ENCODE measurements at regions not wholly inside any gene's neighbourhood (a gene's known extent, or its start where the extent isn't known, plus 50 kb on each side); places are given as distances from the start of the nearest gene placed in this dataset.

DNA sequence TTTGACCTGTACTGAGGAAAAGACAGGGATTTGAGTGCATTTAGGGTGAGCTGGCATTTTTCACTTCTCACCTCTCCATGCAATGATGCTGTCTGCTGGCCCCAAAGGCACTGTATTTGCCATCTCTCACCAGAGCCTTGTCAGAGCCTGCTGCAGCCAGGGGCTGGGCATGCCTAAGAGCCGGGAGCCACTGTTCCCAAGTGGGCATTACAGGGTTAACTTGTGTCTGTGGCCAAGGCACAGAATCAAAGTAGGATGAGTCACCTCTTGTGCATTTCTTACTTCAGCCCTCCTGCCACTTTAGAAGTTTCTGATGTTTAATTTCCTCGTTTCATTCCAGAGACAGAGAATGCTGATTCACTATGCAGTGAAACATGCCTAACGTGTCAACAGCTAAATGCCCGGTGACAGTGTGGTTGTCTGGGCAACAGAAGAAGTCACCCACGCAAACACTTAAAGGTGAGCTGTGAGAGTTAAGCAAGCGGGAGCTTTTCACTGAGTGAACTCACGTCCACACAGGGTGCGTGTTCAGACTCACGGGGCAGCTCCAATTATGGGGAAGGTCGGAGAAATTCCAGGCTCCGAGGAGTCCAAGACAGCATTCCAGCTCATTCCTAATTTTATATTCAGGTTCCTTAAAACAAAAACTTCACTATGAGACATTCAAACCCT, 57.1 kb upstream of the IGFBP3 start:
- H3K36me3 ChIP-seq (ENCODE audit: insufficient read depth): no peaks in the 10 kb centered on the region
- H3K4me2 ChIP-seq: peak overlapping the region; percentile 76
- H4K20me1 ChIP-seq (ENCODE audit: insufficient read depth): no peaks in the 10 kb centered on the region
- peak overlapping the region; percentile 46; the same call in 1 of the 2 replicates for H3K9ac ChIP-seq
- peak overlapping the region; percentile 66 for H3K27ac ChIP-seq
- H2AFZ ChIP-seq (ENCODE audit: low read depth): peak overlapping the region; percentile 63
- H3K79me2 ChIP-seq (ENCODE audit: insufficient read depth, low read depth): no peaks in the 10 kb centered on the region
- TF ChIP-seq, protein P1, sequence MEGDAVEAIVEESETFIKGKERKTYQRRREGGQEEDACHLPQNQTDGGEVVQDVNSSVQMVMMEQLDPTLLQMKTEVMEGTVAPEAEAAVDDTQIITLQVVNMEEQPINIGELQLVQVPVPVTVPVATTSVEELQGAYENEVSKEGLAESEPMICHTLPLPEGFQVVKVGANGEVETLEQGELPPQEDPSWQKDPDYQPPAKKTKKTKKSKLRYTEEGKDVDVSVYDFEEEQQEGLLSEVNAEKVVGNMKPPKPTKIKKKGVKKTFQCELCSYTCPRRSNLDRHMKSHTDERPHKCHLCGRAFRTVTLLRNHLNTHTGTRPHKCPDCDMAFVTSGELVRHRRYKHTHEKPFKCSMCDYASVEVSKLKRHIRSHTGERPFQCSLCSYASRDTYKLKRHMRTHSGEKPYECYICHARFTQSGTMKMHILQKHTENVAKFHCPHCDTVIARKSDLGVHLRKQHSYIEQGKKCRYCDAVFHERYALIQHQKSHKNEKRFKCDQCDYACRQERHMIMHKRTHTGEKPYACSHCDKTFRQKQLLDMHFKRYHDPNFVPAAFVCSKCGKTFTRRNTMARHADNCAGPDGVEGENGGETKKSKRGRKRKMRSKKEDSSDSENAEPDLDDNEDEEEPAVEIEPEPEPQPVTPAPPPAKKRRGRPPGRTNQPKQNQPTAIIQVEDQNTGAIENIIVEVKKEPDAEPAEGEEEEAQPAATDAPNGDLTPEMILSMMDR (conservative IDR thresholded peaks at IDR 0.05; ENCODE audit: low read depth, low read length): no peak
- H3K4me1 ChIP-seq (ENCODE audit: low read depth, poor library complexity, severe bottlenecking): peaks cover 31% of the 10 kb centered on the region
- no peaks in the 10 kb centered on the region for H3K27me3 ChIP-seq (ENCODE audit: insufficient read depth, low read depth)
- H3K4me3 ChIP-seq (IDR thresholded peaks at IDR 0.05; ENCODE audit: insufficient read depth, low read depth, low read length): no peak overlapping the region

DNA sequence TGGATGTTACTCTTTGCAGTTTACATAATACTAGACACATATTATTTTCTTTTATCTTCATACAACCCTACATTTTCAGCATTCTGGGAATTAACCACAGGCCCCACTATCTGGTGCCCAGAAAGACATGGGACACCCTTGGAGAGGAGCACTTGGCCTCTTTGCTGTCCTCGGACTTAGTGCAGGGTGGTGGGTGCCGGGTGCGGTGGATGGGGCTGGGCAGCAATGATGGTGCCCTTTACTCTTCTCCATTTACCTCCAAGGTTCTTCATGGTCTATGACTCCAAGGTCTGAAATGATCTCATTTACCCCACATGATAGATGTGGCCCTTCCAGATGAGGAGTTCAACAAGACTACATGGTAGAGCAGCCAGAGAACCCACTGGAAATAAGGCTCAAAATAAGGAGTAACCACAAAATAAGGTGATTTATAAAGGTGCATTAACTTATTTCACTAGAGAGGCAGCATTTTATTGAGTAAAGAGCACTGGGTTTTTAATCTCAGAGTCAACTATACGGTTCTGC, 56.2 kb upstream of the IGFBP3 start:
- Histone ChIP-seq H3K4me2 (0 out of 2 replicates have a peak overlapping the region, but pooled peaks have one; percentile 76), H3K27ac (peak overlapping the region; percentile 66), H4K20me1 (ENCODE audit: insufficient read depth) (no peaks in the 10 kb centered on the region), H3K36me3 (ENCODE audit: insufficient read depth) (no peaks in the 10 kb centered on the region), H3K4me3 (IDR thresholded peaks at IDR 0.05; ENCODE audit: insufficient read depth, low read depth, low read length) (no peak overlapping the region), H3K9ac (peak overlapping the region; percentile 46; the same call in 1 of the 2 replicates), H3K79me2 (ENCODE audit: insufficient read depth, low read depth) (no peaks in the 10 kb centered on the region), H2AFZ (ENCODE audit: low read depth) (peak overlapping the region; percentile 63; the same call in 1 of the 2 replicates), H3K4me1 (ENCODE audit: low read depth, poor library complexity, severe bottlenecking) (peaks cover 31% of the 10 kb centered on the region), H3K27me3 (ENCODE audit: insufficient read depth, low read depth) (no peaks in the 10 kb centered on the region)
- TF ChIP-seq, protein P1 (conservative IDR thresholded peaks at IDR 0.05; ENCODE audit: low read depth, low read length): no peak

DNA sequence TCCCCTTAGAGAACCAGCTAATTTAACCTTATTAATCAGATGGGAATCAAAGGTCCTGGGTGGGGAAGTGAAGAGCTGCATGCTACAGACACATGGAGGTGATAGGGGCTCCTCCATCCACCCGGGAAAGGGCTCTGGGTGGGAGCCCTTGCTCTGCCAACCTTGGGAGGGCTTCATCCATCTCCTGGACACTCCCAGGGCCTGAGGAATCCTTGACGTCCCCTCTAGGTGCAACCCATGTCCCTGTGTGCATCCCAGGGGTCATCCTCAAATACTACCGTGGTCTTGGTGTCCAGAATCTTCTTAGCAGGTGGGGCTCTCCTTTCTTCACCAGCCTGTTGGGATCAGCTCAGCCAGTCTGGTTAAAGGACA, 55.4 kb upstream of the IGFBP3 start:
- H3K36me3 ChIP-seq (ENCODE audit: insufficient read depth): no peaks in the 10 kb centered on the region
- no peak overlapping the region for H2AFZ ChIP-seq (ENCODE audit: low read depth)
- H3K4me3 ChIP-seq (IDR thresholded peaks at IDR 0.05; ENCODE audit: insufficient read depth, low read depth, low read length): no peak overlapping the region
- peaks cover 31% of the 10 kb centered on the region for H3K4me1 ChIP-seq (ENCODE audit: low read depth, poor library complexity, severe bottlenecking)
- H4K20me1 ChIP-seq (ENCODE audit: insufficient read depth): no peaks in the 10 kb centered on the region
- TF ChIP-seq, protein P1 (conservative IDR thresholded peaks at IDR 0.05; ENCODE audit: low read depth, low read length): no peak
- no peak overlapping the region for H3K9ac ChIP-seq
- H3K79me2 ChIP-seq (ENCODE audit: insufficient read depth, low read depth): no peaks in the 10 kb centered on the region
- no peak overlapping the region for H3K27ac ChIP-seq
- no peaks in the 10 kb centered on the region for H3K27me3 ChIP-seq (ENCODE audit: insufficient read depth, low read depth)
- H3K4me2 ChIP-seq: no peak overlapping the region

DNA sequence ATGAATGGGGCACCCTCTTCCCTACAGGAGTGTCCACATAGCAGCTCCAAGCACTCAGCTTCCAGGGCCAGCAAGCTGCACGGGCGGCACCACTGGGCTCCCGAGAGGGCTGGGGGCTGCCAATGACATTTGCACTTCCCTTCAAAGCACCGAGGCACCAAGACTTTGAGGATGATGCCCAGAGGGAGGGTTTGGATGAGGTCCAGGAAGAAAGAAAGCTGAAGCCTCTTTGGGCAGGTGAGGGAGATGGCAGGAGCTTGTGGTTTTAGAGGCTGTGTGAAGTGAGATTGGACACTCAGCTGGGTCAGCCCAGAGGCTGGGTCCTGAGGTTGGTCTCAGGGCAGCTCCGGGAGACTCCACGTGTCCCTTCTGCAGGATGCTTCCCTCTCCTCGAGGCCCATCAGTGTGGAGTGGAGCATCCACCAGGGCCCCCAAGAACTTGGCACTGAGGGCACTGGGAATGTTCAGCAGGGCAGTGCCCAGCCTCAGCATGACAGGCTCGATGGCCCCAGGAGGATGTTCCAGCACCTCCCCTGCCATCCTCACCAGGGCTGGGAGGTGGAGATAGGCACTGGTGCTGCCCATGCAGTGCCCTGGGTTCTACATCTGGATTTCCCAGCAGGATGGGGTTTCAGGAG, 54.9 kb upstream of the IGFBP3 start:
- TF ChIP-seq, protein P1 (conservative IDR thresholded peaks at IDR 0.05; ENCODE audit: low read depth, low read length): no peak
- no peak overlapping the region for H3K4me2 ChIP-seq
- H4K20me1 ChIP-seq (ENCODE audit: insufficient read depth): no peaks in the 10 kb centered on the region
- H3K4me1 ChIP-seq (ENCODE audit: low read depth, poor library complexity, severe bottlenecking): peaks cover 31% of the 10 kb centered on the region
- no peak overlapping the region for H3K4me3 ChIP-seq (IDR thresholded peaks at IDR 0.05; ENCODE audit: insufficient read depth, low read depth, low read length)
- no peaks in the 10 kb centered on the region for H3K27me3 ChIP-seq (ENCODE audit: insufficient read depth, low read depth)
- H3K36me3 ChIP-seq (ENCODE audit: insufficient read depth): no peaks in the 10 kb centered on the region
- H3K27ac ChIP-seq: no peak overlapping the region
- H3K9ac ChIP-seq: no peak overlapping the region
- H2AFZ ChIP-seq (ENCODE audit: low read depth): no peak overlapping the region
- no peaks in the 10 kb centered on the region for H3K79me2 ChIP-seq (ENCODE audit: insufficient read depth, low read depth)
